Natural killer cell (primary cell): ENCODE measurements at regions not wholly inside any gene's neighbourhood (a gene's known extent, or its start where the extent isn't known, plus 50 kb on each side); places are given as distances from the start of the nearest gene placed in this dataset.

Experiments
- ATAC-seq, 3 donors: fragments of 150-1000 bp in 2 of 3; fragments of 200-7000 bp in 1 of 3; cut with Tn5 transposase; 1 replicate in 1 of 3; 2 replicates in 2 of 3; pipeline ENCODE4 v1.10.0; 2021; ENCODE audit warnings: mild to moderate bottlenecking in 2 of 3, moderate library complexity in 2 of 3
- DNase-seq, 2 donors: peaks; one replicate each; pipeline versions ENCODE4 v3.0.0 to v3.0.0-alpha.2; 2013 to 2021; ENCODE audit warnings: mixed read lengths in 1 of 2
- H3K27ac ChIP-seq: one replicate; pipeline ENCODE4 v1.5.1; 2013; ENCODE audit warnings: mild to moderate bottlenecking, low read length
- H3K27me3 ChIP-seq: one replicate; pipeline ENCODE4 v1.6.1; 2013; ENCODE audit warnings: low read length; ENCODE audit not compliant: control insufficient read depth, insufficient read depth
- H3K36me3 ChIP-seq: one replicate; pipeline ENCODE4 v1.6.1; 2013; ENCODE audit warnings: low read length; ENCODE audit not compliant: control insufficient read depth, insufficient read depth
- H3K4me1 ChIP-seq: one replicate; pipeline ENCODE4 v1.6.1; 2013; ENCODE audit warnings: low read length; ENCODE audit not compliant: control insufficient read depth, insufficient read depth
- H3K4me3 ChIP-seq: one replicate; pipeline ENCODE4 v1.5.1; 2013; ENCODE audit warnings: low read length
- H3K9me3 ChIP-seq: one replicate; pipeline ENCODE4 v1.6.1; 2013; ENCODE audit warnings: low read length; ENCODE audit not compliant: control insufficient read depth, insufficient read depth
- H3K27ac Mint-ChIP-seq, 2 donors: one replicate each; pipeline ENCODE4 v1.8.0; 2022; ENCODE audit warnings: mild to moderate bottlenecking in 2 of 2, mixed read lengths in 2 of 2, moderate library complexity in 1 of 2
- H3K27me3 Mint-ChIP-seq, 2 donors: one replicate each; pipeline ENCODE4 v1.8.0; 2022; ENCODE audit warnings: low read depth in 2 of 2, mixed read lengths in 2 of 2
- H3K36me3 Mint-ChIP-seq: one replicate; pipeline ENCODE4 v1.8.0; 2022; ENCODE audit warnings: mixed read lengths
- H3K4me1 Mint-ChIP-seq, 2 donors: one replicate each; pipeline ENCODE4 v1.8.0; 2022; ENCODE audit warnings: mixed read lengths in 2 of 2
- H3K4me3 Mint-ChIP-seq: one replicate; pipeline ENCODE4 v1.8.0; 2022; ENCODE audit warnings: mild to moderate bottlenecking, moderate library complexity, mixed read lengths
- H3K9me3 Mint-ChIP-seq, 2 donors: one replicate each; pipeline ENCODE4 v1.8.0; 2022; ENCODE audit warnings: mixed read lengths in 2 of 2
- WGBS: methylation state at CpG from one replicate; pipeline ENCODE4 v1.1.7; 2013; ENCODE audit warnings: missing lambda C conversion rate; ENCODE audit not compliant: insufficient coverage; 5-methylcytosine and 5-hydroxymethylcytosine counted together
- intact Hi-C: fragments of 100-400 bp; cut with micrococcal nuclease; formaldehyde crosslinking; loops from one replicate; pipeline ENCODE4 v1.14.2; 2022
- TF ChIP-seq, protein P1 (sequence below): fragments of 200-600 bp; IDR thresholded peaks from one replicate; pipeline ENCODE4 v1.8.0; 2022; ENCODE audit warnings: antibody characterized with exemption

- no peak for ATAC-seq
- no peaks in the 10 kb centered on the region for H3K36me3 ChIP-seq
- Mint-ChIP-seq H3K27ac (no peak overlapping the region), H3K4me1 (no peaks in the 10 kb centered on the region), H3K27me3 (peaks cover 3 to 24% of the 10 kb centered on the region in 2 donors), H3K9me3 (no peaks in the 10 kb centered on the region), H3K4me3 (no peak overlapping the region), H3K36me3 (no peaks in the 10 kb centered on the region)
- no peaks in the 10 kb centered on the region for H3K27me3 ChIP-seq
- no peak overlapping the region for H3K4me3 ChIP-seq
- no peak overlapping the region for H3K27ac ChIP-seq
- H3K9me3 ChIP-seq, result no peaks in the 10 kb centered on the region
- TF ChIP-seq, protein P1, sequence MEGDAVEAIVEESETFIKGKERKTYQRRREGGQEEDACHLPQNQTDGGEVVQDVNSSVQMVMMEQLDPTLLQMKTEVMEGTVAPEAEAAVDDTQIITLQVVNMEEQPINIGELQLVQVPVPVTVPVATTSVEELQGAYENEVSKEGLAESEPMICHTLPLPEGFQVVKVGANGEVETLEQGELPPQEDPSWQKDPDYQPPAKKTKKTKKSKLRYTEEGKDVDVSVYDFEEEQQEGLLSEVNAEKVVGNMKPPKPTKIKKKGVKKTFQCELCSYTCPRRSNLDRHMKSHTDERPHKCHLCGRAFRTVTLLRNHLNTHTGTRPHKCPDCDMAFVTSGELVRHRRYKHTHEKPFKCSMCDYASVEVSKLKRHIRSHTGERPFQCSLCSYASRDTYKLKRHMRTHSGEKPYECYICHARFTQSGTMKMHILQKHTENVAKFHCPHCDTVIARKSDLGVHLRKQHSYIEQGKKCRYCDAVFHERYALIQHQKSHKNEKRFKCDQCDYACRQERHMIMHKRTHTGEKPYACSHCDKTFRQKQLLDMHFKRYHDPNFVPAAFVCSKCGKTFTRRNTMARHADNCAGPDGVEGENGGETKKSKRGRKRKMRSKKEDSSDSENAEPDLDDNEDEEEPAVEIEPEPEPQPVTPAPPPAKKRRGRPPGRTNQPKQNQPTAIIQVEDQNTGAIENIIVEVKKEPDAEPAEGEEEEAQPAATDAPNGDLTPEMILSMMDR, result no peak
- intact Hi-C loops, result no loop called here
- no peaks in the 10 kb centered on the region for H3K4me1 ChIP-seq
- 85% methylated on average over 2 of the region's 2 CpGs for WGBS
- DNase-seq, result no peak
Measured at GRCh38 chr4:27094783-27095182, 234.1 kb downstream of the STIM2 start.

- WGBS, result 90% methylated on average over 7 of the region's 9 CpGs
- H3K4me1 ChIP-seq, result no peaks in the 10 kb centered on the region
- H3K36me3 ChIP-seq, result no peaks in the 10 kb centered on the region
- no peaks in the 10 kb centered on the region for H3K9me3 ChIP-seq
- no peak overlapping the region for H3K27ac Mint-ChIP-seq
- H3K4me3 Mint-ChIP-seq, result no peak overlapping the region
- no peak overlapping the region for H3K4me3 ChIP-seq
- TF ChIP-seq, protein P1, result no peak
- no peaks in the 10 kb centered on the region for H3K9me3 Mint-ChIP-seq
- no peaks in the 10 kb centered on the region for H3K4me1 Mint-ChIP-seq
- ATAC-seq, result no peak
- no peaks in the 10 kb centered on the region for H3K27me3 ChIP-seq
- DNase-seq, result no peak
- peaks cover 0 to 20% of the 10 kb centered on the region in 2 donors for H3K27me3 Mint-ChIP-seq
- intact Hi-C loops, result no loop called here
- no peak overlapping the region for H3K27ac ChIP-seq
- H3K36me3 Mint-ChIP-seq, result no peaks in the 10 kb centered on the region
Measured at GRCh38 chr4:27096142-27096824, 235.6 kb downstream of the STIM2 start.

DNA sequence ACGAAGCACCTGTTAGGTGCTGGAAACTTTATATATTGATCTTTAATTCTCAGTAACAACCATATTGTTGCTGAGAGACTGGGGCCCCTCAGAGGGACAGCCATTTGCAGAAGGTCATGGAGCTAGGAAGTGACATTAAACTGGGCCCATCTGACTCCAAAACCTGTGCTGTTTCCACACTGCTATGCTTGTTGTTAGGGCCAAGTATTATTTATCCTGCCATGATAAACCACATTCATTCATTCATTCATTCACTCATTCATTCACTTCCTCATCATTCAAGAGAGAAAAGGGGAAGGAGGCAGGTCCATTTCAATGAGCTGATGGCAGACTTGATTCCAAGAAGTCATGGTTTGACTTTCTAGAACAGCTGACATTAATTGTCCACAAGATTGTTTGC, 237.4 kb downstream of the STIM2 start:
- Mint-ChIP-seq H3K27me3 (peaks cover 0 to 19% of the 10 kb centered on the region in 2 donors), H3K36me3 (no peaks in the 10 kb centered on the region), H3K27ac (no peak overlapping the region), H3K4me1 (no peaks in the 10 kb centered on the region), H3K9me3 (no peaks in the 10 kb centered on the region), H3K4me3 (no peak overlapping the region)
- Histone ChIP-seq H3K4me3 (no peak overlapping the region), H3K27ac (no peak overlapping the region), H3K9me3 (no peaks in the 10 kb centered on the region), H3K4me1 (no peaks in the 10 kb centered on the region), H3K36me3 (no peaks in the 10 kb centered on the region), H3K27me3 (no peaks in the 10 kb centered on the region)
- no CpG with 5 or more reads among the region's 1 CpG for WGBS
- intact Hi-C loops, result no loop called here
- TF ChIP-seq, protein P1, result no peak
- ATAC-seq, result no peak
- no peak for DNase-seq

DNA sequence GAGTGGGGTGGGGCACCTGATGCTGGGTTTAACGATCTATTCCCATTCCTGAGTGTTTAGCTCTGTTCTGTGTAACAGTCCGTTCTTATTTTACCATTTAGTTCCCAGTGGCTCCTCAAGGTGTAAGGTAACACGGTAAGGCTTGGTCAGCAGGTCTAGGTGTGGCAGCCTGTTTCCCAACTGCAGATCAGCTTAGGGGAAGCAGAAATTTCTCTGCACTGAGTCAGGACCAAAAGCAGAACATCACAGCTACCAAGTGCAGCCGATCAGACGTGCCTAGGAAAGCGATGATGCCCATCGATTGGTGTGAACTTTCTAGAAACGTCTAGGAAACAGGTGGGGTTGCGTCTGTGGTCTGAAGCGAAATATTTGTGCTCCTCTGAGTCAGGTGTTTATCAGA, 240.1 kb downstream of the STIM2 start:
- Histone ChIP-seq H3K4me1 (no peaks in the 10 kb centered on the region), H3K9me3 (no peaks in the 10 kb centered on the region), H3K4me3 (no peak overlapping the region), H3K36me3 (no peaks in the 10 kb centered on the region), H3K27ac (no peak overlapping the region), H3K27me3 (no peaks in the 10 kb centered on the region)
- no peak overlapping the region for H3K27ac Mint-ChIP-seq
- H3K4me1 Mint-ChIP-seq, result no peaks in the 10 kb centered on the region
- no peaks in the 10 kb centered on the region for H3K9me3 Mint-ChIP-seq
- ATAC-seq (no peak), DNase-seq (no peak)
- 81% methylated on average over 10 of the region's 10 CpGs for WGBS
- no peaks in the 10 kb centered on the region for H3K36me3 Mint-ChIP-seq
- TF ChIP-seq, protein P1, result no peak
- intact Hi-C loops, result no loop called here
- H3K27me3 Mint-ChIP-seq, result peaks cover 0 to 22% of the 10 kb centered on the region in 2 donors
- no peak overlapping the region for H3K4me3 Mint-ChIP-seq
